ENCODE measurements at regions not wholly inside any gene's neighbourhood (a gene's known extent, or its start where the extent isn't known, plus 50 kb on each side); places are given as distances from the start of the nearest gene placed in this dataset.

DNA sequence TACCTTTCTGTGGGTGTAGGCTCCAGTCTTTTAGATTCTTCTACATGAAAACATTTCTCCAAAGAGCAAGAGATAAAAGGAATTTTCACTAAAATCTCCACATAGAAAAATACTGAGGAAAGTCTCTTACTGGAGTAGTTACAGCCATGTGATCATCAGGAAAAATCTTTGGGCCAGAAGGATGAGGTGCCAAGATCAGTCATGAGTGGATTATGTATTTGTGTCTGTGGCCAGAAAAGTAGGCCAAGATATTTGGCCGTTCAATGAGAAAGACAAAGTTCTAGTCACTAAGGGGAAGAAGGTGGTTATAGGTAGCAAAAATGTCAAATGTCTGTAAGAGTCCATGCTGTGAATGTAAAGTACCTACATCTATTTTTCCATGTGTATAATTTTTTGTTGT is 339.3 kb downstream of the NSUN3 start:
- POLR2A ChIA-PET (ENCODE audit: partially characterized antibody), result no interaction called here
- no peak overlapping the region for H3K56ac ChIP-seq (replicated peaks; ENCODE audit: insufficient read length, low read depth, low read length)
- H4K5ac ChIP-seq (ENCODE audit: insufficient read length, low read depth, low read length), result no peak overlapping the region
- FAIRE-seq, result no peak
- no peak overlapping the region for H2BK12ac ChIP-seq (ENCODE audit: low read depth, low read length)
- H3K14ac ChIP-seq (ENCODE audit: insufficient read length), result no peak overlapping the region
- H3K27me3 ChIP-seq (replicated peaks in 1 of 4; ENCODE audit: control insufficient read depth in 3 of 4, extremely low read depth in 1 of 4, insufficient read depth in 3 of 4, low read length in 3 of 4), result no peaks in the 10 kb centered on the region
- H3K4me1 ChIP-seq (replicated peaks in 1 of 4; ENCODE audit: control insufficient read depth in 3 of 4, insufficient read depth in 4 of 4, low read length in 3 of 4), result no peaks in the 10 kb centered on the region
- no peak overlapping the region for H2BK20ac ChIP-seq (ENCODE audit: low read length)
- H3K36me3 ChIP-seq (ENCODE audit: control insufficient read depth in 2 of 4, insufficient read depth in 4 of 4, low read length in 3 of 4), result no peaks in the 10 kb centered on the region
- H3K79me2 ChIP-seq (ENCODE audit: control insufficient read depth in 1 of 2, insufficient read depth in 2 of 2, low read length in 2 of 2), result no peaks in the 10 kb centered on the region
- H3K4me2 ChIP-seq (ENCODE audit: insufficient read depth in 1 of 2, low read depth in 2 of 2, low read length in 2 of 2), result no peak overlapping the region
- no peak overlapping the region for H3K18ac ChIP-seq (ENCODE audit: extremely low read depth, low read length)
- H3K4ac ChIP-seq (replicated peaks; ENCODE audit: insufficient read length, low read depth, low read length), result no peak overlapping the region
- H3K23ac ChIP-seq (ENCODE audit: insufficient read length), result no peak overlapping the region
- no peak for DNase-seq (ENCODE audit: low read depth in 1 of 2, low spot score in 2 of 2)
- no peak for TF ChIP-seq RXRA (IDR thresholded peaks at IDR 0.05; ENCODE audit: insufficient read depth, low read depth, low read length)
- no peak for TF ChIP-seq TAF1 (IDR thresholded peaks at IDR 0.05; ENCODE audit: low read depth, low read length)
- TF ChIP-seq HDAC2 (IDR thresholded peaks at IDR 0.05; ENCODE audit: borderline replicate concordance in 1 of 2, low read depth in 2 of 2, low read length in 2 of 2), result no peak
- H4K20me1 ChIP-seq (replicated peaks in 1 of 2; ENCODE audit: control insufficient read depth in 1 of 2, insufficient read depth in 2 of 2, low read length in 2 of 2), result no peaks in the 10 kb centered on the region
- H3K27ac ChIP-seq (ENCODE audit: low read depth, low read length), result no peak overlapping the region
- no peaks in the 10 kb centered on the region for H3K23me2 ChIP-seq (ENCODE audit: low read depth, low read length)
- CTCF ChIA-PET (ENCODE audit: partially characterized antibody), result no interaction called here
- H2AFZ ChIP-seq (ENCODE audit: low read length), result no peak overlapping the region
- no peak overlapping the region for H2BK120ac ChIP-seq (replicated peaks; ENCODE audit: low read depth, low read length)
- no peak overlapping the region for H3K4me3 ChIP-seq (ENCODE audit: extremely low read depth in 1 of 4, insufficient read depth in 2 of 4, low read depth in 3 of 4, low read length in 4 of 4)
- WGBS, 2 experiments (ENCODE audit: extremely low coverage in 1 of 2, insufficient coverage in 1 of 2, insufficient read length in 1 of 2, insufficient replicate concordance in 2 of 2, low coverage in 1 of 2, low lambda C conversion rate in 2 of 2, missing lambda C conversion rate in 1 of 2), result 95% methylated on average over 1 of the region's 1 CpG; no CpG with 5 or more reads in 1 of the 2 experiments
- H3K9ac ChIP-seq (replicated peaks in 1 of 4; ENCODE audit: extremely low read depth in 1 of 4, low read depth in 3 of 4, low read length in 3 of 4), result no peak overlapping the region
- no peaks in the 10 kb centered on the region for H3K79me1 ChIP-seq (ENCODE audit: low read depth, low read length)
- H2BK5ac ChIP-seq (ENCODE audit: low read depth, low read length), result no peak overlapping the region
- H4K91ac ChIP-seq (replicated peaks; ENCODE audit: insufficient read length, low read length), result no peak overlapping the region
- H3K9me3 ChIP-seq (ENCODE audit: insufficient read depth in 2 of 2, low read depth in 1 of 2, low read length in 1 of 2), result no peaks in the 10 kb centered on the region
- H2BK15ac ChIP-seq (ENCODE audit: low read length), result no peak overlapping the region
- no peak overlapping the region for H2AK5ac ChIP-seq (ENCODE audit: low read depth, low read length)
- H4K8ac ChIP-seq (ENCODE audit: extremely low read depth, insufficient read depth, low read length), result no peak overlapping the region

All from H1 (cell line).